Endothelial cell of umbilical vein (primary cell): ENCODE measurements at regions not wholly inside any gene's neighbourhood (a gene's known extent, or its start where the extent isn't known, plus 50 kb on each side); places are given as distances from the start of the nearest gene placed in this dataset.

ENCODE experiments used
- BruUV-seq: library from RNA; stranded (reverse); fragments of 400-500 nt; replicated peaks from 2 replicates; lab custom pipeline; 2021; lab: Mats Ljungman, UMichigan
- CTCF ChIA-PET: fragments of 300-600, 350-600 bp; sonication (Branson Sonifier 250); formaldehyde crosslinking; loops from one replicate; lab custom pipeline; 2021; ENCODE audit warnings: antibody characterized with exemption, inconsistent platforms; lab: Charles Lee
- POLR2A ChIA-PET: fragments of 300-600, 350-600 bp; sonication (Branson Sonifier 250); formaldehyde crosslinking; loops from one replicate; lab custom pipeline; 2021; ENCODE audit warnings: antibody characterized with exemption, inconsistent platforms; lab: Charles Lee
- DNase-seq: peaks from one replicate; pipeline ENCODE4 v3.0.0-alpha.2; 2011; ENCODE audit warnings: low read depth, low spot score
- FAIRE-seq: peaks from 2 replicates; lab custom pipeline; 2011; peaks lifted over from hg19 to GRCh38; lab: Jason Lieb, UNC
- H2AFZ ChIP-seq: 2 replicates; pipeline ENCODE4 v1.6.0; 2012; ENCODE audit warnings: low read depth, low read length, control low read depth, inconsistent platforms
- H3K27ac ChIP-seq: 2 replicates; pipeline ENCODE4 v1.5.1; 2011; ENCODE audit warnings: low read depth, mild to moderate bottlenecking, control low read depth, low read length, moderate library complexity; ENCODE audit not compliant: insufficient read depth
- H3K27me3 ChIP-seq, 2 experiments: 2 replicates each; pipeline versions ENCODE4 v1.6.0 to v1.6.1; 2011; ENCODE audit warnings: low read length in 2 of 2, mixed read lengths in 1 of 2; ENCODE audit not compliant: control insufficient read depth in 2 of 2, insufficient read depth in 2 of 2
- H3K36me3 ChIP-seq, 2 experiments: 2 replicates in 1 of 2; 3 replicates in 1 of 2; pipeline ENCODE4 v1.5.1; 2011; ENCODE audit warnings: low read length in 2 of 2, mild to moderate bottlenecking in 1 of 2, moderate library complexity in 1 of 2; ENCODE audit not compliant: control insufficient read depth in 2 of 2, insufficient read depth in 2 of 2; ENCODE audit errors: extremely low read depth in 1 of 2
- H3K4me1 ChIP-seq: 3 replicates; pipeline ENCODE4 v1.5.1; 2011; ENCODE audit warnings: mild to moderate bottlenecking, low read length; ENCODE audit not compliant: control insufficient read depth, insufficient read depth; ENCODE audit errors: extremely low read depth
- H3K4me2 ChIP-seq: 2 replicates; pipeline ENCODE4 v1.6.1; 2011; ENCODE audit warnings: low read length, control low read depth, mixed read lengths; ENCODE audit not compliant: insufficient read depth
- H3K4me3 ChIP-seq, 3 experiments: fragments of 200-600 bp in 1 of 3; sonication (generic), shearing (Covaris generic) in 1 of 3; replicated peaks in 1 of 3; 2 replicates each; pipeline ENCODE4 v1.5.1; 2011 to 2016; ENCODE audit warnings: control low read depth in 3 of 3, low read length in 3 of 3, mild to moderate bottlenecking in 2 of 3, inconsistent platforms in 1 of 3, low read depth in 1 of 3, moderate library complexity in 1 of 3; ENCODE audit not compliant: insufficient read depth in 1 of 3
- H3K79me2 ChIP-seq: 2 replicates; pipeline ENCODE4 v1.6.0; 2012; ENCODE audit warnings: low read length, inconsistent platforms; ENCODE audit not compliant: control insufficient read depth, insufficient read depth
- H3K9ac ChIP-seq: replicated peaks from 2 replicates; pipeline ENCODE3; 2011; ENCODE audit warnings: low read length, control low read depth; ENCODE audit not compliant: insufficient read depth; ENCODE audit errors: extremely low read depth
- H3K9me1 ChIP-seq: replicated peaks from 3 replicates; pipeline ENCODE4 v1.6.0; 2011; ENCODE audit warnings: mild to moderate bottlenecking, low read length; ENCODE audit not compliant: control insufficient read depth, insufficient read depth; ENCODE audit errors: extremely low read depth
- H3K9me3 ChIP-seq: replicated peaks from 2 replicates; pipeline ENCODE4 v1.5.1; 2012; ENCODE audit warnings: low read length, inconsistent platforms; ENCODE audit not compliant: control insufficient read depth, insufficient read depth
- H4K20me1 ChIP-seq: replicated peaks from 2 replicates; pipeline ENCODE3; 2011; ENCODE audit warnings: mild to moderate bottlenecking, low read length; ENCODE audit not compliant: control insufficient read depth, insufficient read depth; ENCODE audit errors: extremely low read depth
- CTCF ChIP-seq, 2 donors: IDR thresholded peaks; 1 replicate in 1 of 2; 2 replicates in 1 of 2; pipeline ENCODE4 v1.5.1; 2011; ENCODE audit warnings: low read length in 2 of 2, mild to moderate bottlenecking in 2 of 2, moderate library complexity in 2 of 2, control low read depth in 1 of 2, inconsistent platforms in 1 of 2, low read depth in 1 of 2; ENCODE audit not compliant: insufficient read depth in 1 of 2; ENCODE audit errors: extremely low read depth in 1 of 2
- EZH2 ChIP-seq: IDR thresholded peaks from 2 replicates; pipeline ENCODE4 v1.6.1; 2012; ENCODE audit warnings: borderline replicate concordance, low read depth, mild to moderate bottlenecking, moderate library complexity, low read length, inconsistent platforms; ENCODE audit not compliant: severe bottlenecking
- FOS ChIP-seq: IDR thresholded peaks from 2 replicates; pipeline ENCODE4 v1.6.1; 2011; ENCODE audit warnings: mild to moderate bottlenecking, low read length, moderate library complexity, borderline replicate concordance; ENCODE audit not compliant: insufficient read depth
- GATA2 ChIP-seq: IDR thresholded peaks from 2 replicates; pipeline ENCODE4 v1.7.0; 2011; ENCODE audit warnings: low read depth, mild to moderate bottlenecking, moderate library complexity, mixed read lengths, low read length; ENCODE audit not compliant: insufficient read length, insufficient read depth
- JUN ChIP-seq: IDR thresholded peaks from 2 replicates; pipeline ENCODE4 v1.6.1; 2011; ENCODE audit warnings: borderline replicate concordance, low read depth; ENCODE audit not compliant: insufficient read length, insufficient read depth
- MAX ChIP-seq: IDR thresholded peaks from 2 replicates; pipeline ENCODE4 v1.6.1; 2011; ENCODE audit not compliant: insufficient read depth, insufficient read length
- MYC ChIP-seq: IDR thresholded peaks from one replicate; pipeline ENCODE4 v1.6.1; 2011; ENCODE audit warnings: mild to moderate bottlenecking, low read depth, low read length
- POLR2A ChIP-seq: IDR thresholded peaks from 2 replicates; pipeline ENCODE4 v1.6.1; 2012; ENCODE audit warnings: low read depth, mild to moderate bottlenecking, control low read depth, low read length
- POLR2AphosphoS5 ChIP-seq: IDR thresholded peaks from 2 replicates; pipeline ENCODE4 v1.6.1; 2012; ENCODE audit warnings: low read depth, mild to moderate bottlenecking, control low read depth, low read length, moderate library complexity; ENCODE audit not compliant: insufficient read depth
- dilution Hi-C: fragments of 300-500 bp; cut with MboI; formaldehyde crosslinking; loops from one replicate; pipeline ENCODE4 v1.15.0; 2019; ENCODE audit warnings: low sequenced_read_pairs; ENCODE audit not compliant: extremely low pct_ligation_motif_present
- intact Hi-C: fragments of 100-400 bp; cut with micrococcal nuclease; formaldehyde crosslinking; loops from one replicate; pipeline ENCODE4 v1.10.0; 2022

- intact Hi-C loops (no loop called here), dilution Hi-C loops (no loop called here)
- Histone ChIP-seq H3K9ac (no peak overlapping the region), H3K27ac (no peak overlapping the region), H3K36me3 (no peaks in the 10 kb centered on the region), H4K20me1 (no peaks in the 10 kb centered on the region), H3K9me3 (no peaks in the 10 kb centered on the region), H3K4me1 (no peaks in the 10 kb centered on the region), H3K9me1 (no peaks in the 10 kb centered on the region), H3K4me2 (no peak overlapping the region), H3K79me2 (no peaks in the 10 kb centered on the region), H2AFZ (no peak overlapping the region), H3K27me3 (no peaks in the 10 kb centered on the region), H3K4me3 (no peak overlapping the region)
- CTCF ChIA-PET = no interaction called here
- POLR2A ChIA-PET = no interaction called here
- DNase-seq (no peak), FAIRE-seq (no peak)
- no TSS peak for BruUV-seq
- no peak for TF ChIP-seq EZH2
- TF ChIP-seq MYC = no peak
- TF ChIP-seq POLR2AphosphoS5 = no peak
- TF ChIP-seq GATA2 = no peak
- TF ChIP-seq POLR2A = no peak
- TF ChIP-seq JUN = no peak
- no peak for TF ChIP-seq MAX
- no peak for TF ChIP-seq CTCF (IDR thresholded peaks at IDR 0.05; ENCODE audit: extremely low read depth in 1 of 2, insufficient read depth in 1 of 2, low read depth in 1 of 2, low read length in 2 of 2)
- TF ChIP-seq FOS = no peak
Measured at GRCh38 chr16:65307286-65307685, 185.4 kb upstream of the CDH11 start.
